IMR-90 (cell line): ENCODE measurements at regions not wholly inside any gene's neighbourhood (a gene's known extent, or its start where the extent isn't known, plus 50 kb on each side); places are given as distances from the start of the nearest gene placed in this dataset.

Experiments used
- ATAC-seq: fragments of 200-7000 bp; cut with Tn5 transposase; 2 replicates; pipeline ENCODE4 v1.9.1; 2020; ENCODE audit warnings: low read depth, mild to moderate bottlenecking, moderate library complexity
- BruUV-seq: library from RNA; stranded (reverse); fragments of 400-500 nt; replicated peaks from 2 replicates; lab custom pipeline; 2021; lab: Mats Ljungman, UMichigan
- CTCF ChIA-PET: fragments of 300-600 bp; formaldehyde crosslinking; extraction: SDS; loops from one replicate; lab custom pipeline; 2021; ENCODE audit warnings: antibody characterized with exemption; lab: Yijun Ruan, JAX
- POLR2A ChIA-PET: fragments of 300-600 bp; sonication (Branson Sonifier 250); formaldehyde crosslinking; loops from one replicate; lab custom pipeline; 2022; ENCODE audit warnings: antibody characterized with exemption; ENCODE audit not compliant: unreplicated experiment; lab: Charles Lee
- DNase-seq: peaks from one replicate; pipeline ENCODE4 v3.0.0; 2013
- H2AFZ ChIP-seq: replicated peaks from 2 replicates; pipeline ENCODE3; 2013; ENCODE audit warnings: low read length, mild to moderate bottlenecking; ENCODE audit not compliant: poor library complexity
- H2AK5ac ChIP-seq: 2 replicates; pipeline ENCODE4 v1.6.1; 2013; ENCODE audit warnings: low read depth, low read length, inconsistent platforms
- H2AK9ac ChIP-seq: replicated peaks from 2 replicates; pipeline ENCODE3; 2013; ENCODE audit warnings: mild to moderate bottlenecking, low read depth, low read length, moderate library complexity; ENCODE audit not compliant: poor library complexity
- H2BK120ac ChIP-seq: 2 replicates; pipeline ENCODE4 v1.6.1; 2013; ENCODE audit warnings: low read depth, low read length, inconsistent platforms
- H2BK15ac ChIP-seq: 3 replicates; pipeline ENCODE4 v1.6.1; 2013; ENCODE audit warnings: low read depth, low read length, inconsistent platforms
- H2BK20ac ChIP-seq: 2 replicates; pipeline ENCODE4 v1.6.1; 2013; ENCODE audit warnings: low read depth, mild to moderate bottlenecking, inconsistent platforms, low read length, moderate library complexity
- H2BK5ac ChIP-seq: 2 replicates; pipeline ENCODE4 v1.6.1; 2013; ENCODE audit warnings: mild to moderate bottlenecking, low read depth, low read length, inconsistent platforms; ENCODE audit not compliant: poor library complexity, severe bottlenecking
- H3K14ac ChIP-seq: replicated peaks from 2 replicates; pipeline ENCODE4 v1.6.1; 2013; ENCODE audit warnings: low read depth, low read length, inconsistent platforms
- H3K18ac ChIP-seq: 2 replicates; pipeline ENCODE4 v1.6.1; 2013; ENCODE audit warnings: low read depth, low read length, control low read depth
- H3K23ac ChIP-seq: 2 replicates; pipeline ENCODE4 v1.6.1; 2013; ENCODE audit warnings: low read depth, low read length, inconsistent platforms
- H3K27ac ChIP-seq: 2 replicates; pipeline ENCODE4 v1.5.1; 2013; ENCODE audit warnings: mild to moderate bottlenecking, control low read depth, low read length; ENCODE audit not compliant: insufficient read depth
- H3K27me3 ChIP-seq: 2 replicates; pipeline ENCODE4 v1.6.1; 2013; ENCODE audit warnings: low read length; ENCODE audit not compliant: control insufficient read depth, insufficient read depth
- H3K36me3 ChIP-seq: 2 replicates; pipeline ENCODE4 v1.6.1; 2013; ENCODE audit warnings: low read length, mixed read lengths; ENCODE audit not compliant: control insufficient read depth, insufficient read depth
- H3K4ac ChIP-seq: 2 replicates; pipeline ENCODE4 v1.6.1; 2013; ENCODE audit warnings: low read depth, low read length, inconsistent platforms
- H3K4me1 ChIP-seq: 2 replicates; pipeline ENCODE4 v1.6.1; 2013; ENCODE audit warnings: low read length, mixed read lengths; ENCODE audit not compliant: control insufficient read depth, insufficient read depth
- H3K4me2 ChIP-seq: 2 replicates; pipeline ENCODE4 v1.6.1; 2013; ENCODE audit warnings: low read depth, mild to moderate bottlenecking, control low read depth, low read length, moderate library complexity
- H3K4me3 ChIP-seq: 2 replicates; pipeline ENCODE4 v1.5.1; 2013; ENCODE audit warnings: low read depth, mild to moderate bottlenecking, control low read depth, low read length, moderate library complexity; ENCODE audit not compliant: insufficient read depth
- H3K56ac ChIP-seq: 2 replicates; pipeline ENCODE4 v1.6.1; 2013; ENCODE audit warnings: low read length, inconsistent platforms; ENCODE audit not compliant: insufficient read depth; ENCODE audit errors: extremely low read depth
- H3K79me1 ChIP-seq, 2 experiments: 2 replicates each; pipeline ENCODE4 v1.6.1; 2013; ENCODE audit warnings: low read length in 2 of 2, inconsistent platforms in 1 of 2, low read depth in 1 of 2
- H3K9ac ChIP-seq: 2 replicates; pipeline ENCODE4 v1.6.1; 2013; ENCODE audit warnings: low read depth, low read length, control low read depth
- H3K9me1 ChIP-seq: 2 replicates; pipeline ENCODE4 v1.6.1; 2013; ENCODE audit warnings: low read length, inconsistent platforms; ENCODE audit not compliant: insufficient read depth
- H3K9me3 ChIP-seq: 2 replicates; pipeline ENCODE4 v1.6.1; 2013; ENCODE audit warnings: low read length; ENCODE audit not compliant: control insufficient read depth, insufficient read depth
- H4K20me1 ChIP-seq: 2 replicates; pipeline ENCODE4 v1.6.1; 2013; ENCODE audit warnings: low read length, inconsistent platforms; ENCODE audit not compliant: insufficient read depth
- H4K5ac ChIP-seq: 2 replicates; pipeline ENCODE4 v1.6.1; 2013; ENCODE audit warnings: mild to moderate bottlenecking, low read depth, low read length, control low read depth
- H4K8ac ChIP-seq, 2 experiments: 2 replicates each; pipeline ENCODE4 v1.6.1; 2013; ENCODE audit warnings: low read depth in 2 of 2, low read length in 2 of 2, control low read depth in 1 of 2, inconsistent platforms in 1 of 2
- H4K91ac ChIP-seq: 2 replicates; pipeline ENCODE4 v1.6.1; 2013; ENCODE audit warnings: low read depth, low read length, inconsistent platforms; ENCODE audit not compliant: insufficient read depth
- BHLHE40 ChIP-seq: fragments of 150-350 bp; IDR thresholded peaks from 2 replicates; pipeline ENCODE4 v1.6.1; 2016; ENCODE audit warnings: mild to moderate bottlenecking, low read depth, low read length
- CEBPB ChIP-seq: IDR thresholded peaks from 2 replicates; pipeline ENCODE4 v1.6.1; 2012; ENCODE audit warnings: low read depth, low read length, improper control_type of control experiment
- MAZ ChIP-seq: IDR thresholded peaks from 2 replicates; pipeline ENCODE4 v1.6.1; 2012; ENCODE audit warnings: low read depth, mild to moderate bottlenecking, low read length, improper control_type of control experiment, moderate library complexity, borderline replicate concordance
- MXI1 ChIP-seq: IDR thresholded peaks from 2 replicates; pipeline ENCODE4 v1.6.1; 2012; ENCODE audit warnings: low read depth, mild to moderate bottlenecking, low read length, moderate library complexity, borderline replicate concordance
- POLR2A ChIP-seq: IDR thresholded peaks from 2 replicates; pipeline ENCODE4 v1.6.1; 2012; ENCODE audit warnings: mild to moderate bottlenecking, low read depth, low read length
- RCOR1 ChIP-seq: IDR thresholded peaks from 2 replicates; pipeline ENCODE4 v1.6.1; 2012; ENCODE audit warnings: mild to moderate bottlenecking, low read length, improper control_type of control experiment; ENCODE audit not compliant: insufficient replicate concordance
- RFX5 ChIP-seq: IDR thresholded peaks from 2 replicates; pipeline ENCODE4 v1.8.0; 2012; ENCODE audit warnings: low read depth, mild to moderate bottlenecking, low read length, moderate library complexity
- SMC3 ChIP-seq: fragments of 150-350 bp; IDR thresholded peaks from 2 replicates; pipeline ENCODE4 v1.6.1; 2016; ENCODE audit warnings: low read depth, mild to moderate bottlenecking, antibody characterized with exemption, low read length, moderate library complexity
- USF2 ChIP-seq: fragments of 150-350 bp; IDR thresholded peaks from 2 replicates; pipeline ENCODE4 v1.6.1; 2017; ENCODE audit warnings: mild to moderate bottlenecking, antibody characterized with exemption, low read length, low read depth
- WGBS, 2 experiments: methylation state at CpG; one replicate each; pipeline versions ENCODE4 v1.1.5 to v1.1.7; 2013; ENCODE audit warnings: missing lambda C conversion rate in 2 of 2; ENCODE audit not compliant: insufficient read length in 1 of 2; ENCODE audit errors: extremely low coverage in 2 of 2; 5-methylcytosine and 5-hydroxymethylcytosine counted together
- dilution Hi-C: fragments of 300-500 bp; cut with HindIII; formaldehyde crosslinking; loops from one replicate; pipeline ENCODE4 v1.14.3; 2018; ENCODE audit warnings: low sequenced_read_pairs; ENCODE audit not compliant: unreplicated experiment
- in situ Hi-C: fragments of 300-500 bp; cut with MboI; formaldehyde crosslinking; loops from 3 replicates; pipeline ENCODE4 v1.14.3; 2019; ENCODE audit warnings: low sequenced_read_pairs, inconsistent platforms, mixed read lengths
- intact Hi-C: fragments of 100-400 bp; cut with micrococcal nuclease; formaldehyde crosslinking; loops from 2 replicates; pipeline ENCODE4 v1.10.0; 2022
- TF ChIP-seq, protein P1 (sequence below): fragments of 150-350 bp; IDR thresholded peaks from 2 replicates; pipeline ENCODE4 v1.6.1; 2016; ENCODE audit warnings: low read depth, mild to moderate bottlenecking, low read length, moderate library complexity, borderline replicate concordance
- TF ChIP-seq, protein P2 (sequence below): conservative IDR thresholded peaks from 2 replicates; pipeline ENCODE4 v1.5.1; 2012; ENCODE audit warnings: mild to moderate bottlenecking, low read depth, low read length, improper control_type of control experiment

- Histone ChIP-seq H4K8ac (no peak overlapping the region), H2AK5ac (no peak overlapping the region), H3K18ac (no peak overlapping the region), H2AFZ (no peak overlapping the region), H3K27me3 (no peaks in the 10 kb centered on the region), H4K5ac (no peak overlapping the region), H3K9me3 (no peaks in the 10 kb centered on the region), H3K36me3 (no peaks in the 10 kb centered on the region), H3K4me1 (peaks cover 10% of the 10 kb centered on the region), H2BK120ac (no peak overlapping the region), H3K4me2 (no peak overlapping the region), H2BK5ac (no peak overlapping the region), H2AK9ac (no peak overlapping the region), H3K27ac (no peak overlapping the region), H3K23ac (no peak overlapping the region), H3K9ac (no peak overlapping the region), H2BK20ac (no peak overlapping the region), H3K9me1 (0 out of 2 replicates have a peak, but pooled peaks cover 2% of the 10 kb centered on the region), H3K4ac (no peak overlapping the region), H3K56ac (no peak overlapping the region), H4K20me1 (no peaks in the 10 kb centered on the region), H3K14ac (no peak overlapping the region), H3K79me1 (no peaks in the 10 kb centered on the region), H4K91ac (no peak overlapping the region), H3K4me3 (no peak overlapping the region), H2BK15ac (no peak overlapping the region)
- DNase-seq, result no peak
- POLR2A ChIA-PET, result no interaction called here
- in situ Hi-C loops, result no loop called here
- intact Hi-C loops, result loop anchor here (10.0 kb wide), 1 partner anchor 250 kb away; the partner anchor contains the start of gene PLPP3
- TF ChIP-seq, protein P1, sequence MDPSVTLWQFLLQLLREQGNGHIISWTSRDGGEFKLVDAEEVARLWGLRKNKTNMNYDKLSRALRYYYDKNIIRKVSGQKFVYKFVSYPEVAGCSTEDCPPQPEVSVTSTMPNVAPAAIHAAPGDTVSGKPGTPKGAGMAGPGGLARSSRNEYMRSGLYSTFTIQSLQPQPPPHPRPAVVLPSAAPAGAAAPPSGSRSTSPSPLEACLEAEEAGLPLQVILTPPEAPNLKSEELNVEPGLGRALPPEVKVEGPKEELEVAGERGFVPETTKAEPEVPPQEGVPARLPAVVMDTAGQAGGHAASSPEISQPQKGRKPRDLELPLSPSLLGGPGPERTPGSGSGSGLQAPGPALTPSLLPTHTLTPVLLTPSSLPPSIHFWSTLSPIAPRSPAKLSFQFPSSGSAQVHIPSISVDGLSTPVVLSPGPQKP, result no peak
- TF ChIP-seq POLR2A (no peak), RFX5 (no peak), RCOR1 (no peak), MXI1 (no peak), SMC3 (no peak), MAZ (no peak), CEBPB (no peak), USF2 (no peak), BHLHE40 (no peak)
- TF ChIP-seq, protein P2, sequence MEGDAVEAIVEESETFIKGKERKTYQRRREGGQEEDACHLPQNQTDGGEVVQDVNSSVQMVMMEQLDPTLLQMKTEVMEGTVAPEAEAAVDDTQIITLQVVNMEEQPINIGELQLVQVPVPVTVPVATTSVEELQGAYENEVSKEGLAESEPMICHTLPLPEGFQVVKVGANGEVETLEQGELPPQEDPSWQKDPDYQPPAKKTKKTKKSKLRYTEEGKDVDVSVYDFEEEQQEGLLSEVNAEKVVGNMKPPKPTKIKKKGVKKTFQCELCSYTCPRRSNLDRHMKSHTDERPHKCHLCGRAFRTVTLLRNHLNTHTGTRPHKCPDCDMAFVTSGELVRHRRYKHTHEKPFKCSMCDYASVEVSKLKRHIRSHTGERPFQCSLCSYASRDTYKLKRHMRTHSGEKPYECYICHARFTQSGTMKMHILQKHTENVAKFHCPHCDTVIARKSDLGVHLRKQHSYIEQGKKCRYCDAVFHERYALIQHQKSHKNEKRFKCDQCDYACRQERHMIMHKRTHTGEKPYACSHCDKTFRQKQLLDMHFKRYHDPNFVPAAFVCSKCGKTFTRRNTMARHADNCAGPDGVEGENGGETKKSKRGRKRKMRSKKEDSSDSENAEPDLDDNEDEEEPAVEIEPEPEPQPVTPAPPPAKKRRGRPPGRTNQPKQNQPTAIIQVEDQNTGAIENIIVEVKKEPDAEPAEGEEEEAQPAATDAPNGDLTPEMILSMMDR, result no peak
- no CpG with 5 or more reads among the region's 1 CpG for WGBS, 2 experiments
- CTCF ChIA-PET, result no interaction called here
- dilution Hi-C loops, result no loop called here
- no peak for ATAC-seq
- BruUV-seq, result no TSS peak
These were observed 254.9 kb downstream of the PLPP3 start for GRCh38 chr1:56324504-56324903.
